Neural progenitor cell (in vitro differentiated cells): ENCODE measurements at regions not wholly inside any gene's neighbourhood (a gene's known extent, or its start where the extent isn't known, plus 50 kb on each side); places are given as distances from the start of the nearest gene placed in this dataset.

Source experiments
- DNase-seq: peaks from one replicate; pipeline ENCODE4 v3.0.0-alpha.2; 2016; ENCODE audit warnings: low spot score
- H2AFZ ChIP-seq: fragments of 200-600 bp; sonication (generic); replicated peaks from 2 replicates; pipeline ENCODE4 v1.6.1; 2016; ENCODE audit warnings: antibody characterized with exemption
- H3F3A ChIP-seq: fragments of 200-600 bp; sonication (generic); 2 replicates; pipeline ENCODE4 v1.6.1; 2016; ENCODE audit warnings: antibody characterized with exemption, low read depth
- H3K27ac ChIP-seq: fragments of 200-600 bp; sonication (generic); 2 replicates; pipeline ENCODE4 v1.5.1; 2016; ENCODE audit warnings: mild to moderate bottlenecking
- H3K27me3 ChIP-seq: fragments of 200-600 bp; sonication (generic); 2 replicates; pipeline ENCODE4 v1.6.1; 2016; ENCODE audit warnings: mild to moderate bottlenecking, moderate library complexity
- H3K36me3 ChIP-seq: fragments of 200-600 bp; sonication (generic); 2 replicates; pipeline ENCODE4 v1.5.1; 2016
- H3K4me1 ChIP-seq: fragments of 200-600 bp; sonication (generic); 2 replicates; pipeline ENCODE4 v1.6.1; 2016; ENCODE audit warnings: mixed run types
- H3K4me2 ChIP-seq: fragments of 200-600 bp; sonication (generic); 2 replicates; pipeline ENCODE4 v1.6.1; 2016
- H3K4me3 ChIP-seq: fragments of 200-600 bp; sonication (generic); 2 replicates; pipeline ENCODE4 v1.5.1; 2016
- H3K79me2 ChIP-seq: fragments of 200-600 bp; sonication (generic); 2 replicates; pipeline ENCODE4 v1.6.1; 2016; ENCODE audit warnings: low read depth
- H3K9ac ChIP-seq: fragments of 200-600 bp; sonication (generic); 2 replicates; pipeline ENCODE4 v1.6.1; 2016
- H3K9me3 ChIP-seq: fragments of 200-600 bp; sonication (generic); 2 replicates; pipeline ENCODE4 v1.5.1; 2016; ENCODE audit warnings: low read depth
- H4K20me1 ChIP-seq: fragments of 200-600 bp; sonication (generic); 2 replicates; pipeline ENCODE4 v1.6.1; 2016; ENCODE audit warnings: low read depth
- H3K27ac Mint-ChIP-seq: 3 replicates; pipeline ENCODE4 v1.8.0; 2021; ENCODE audit warnings: mixed read lengths
- H3K27me3 Mint-ChIP-seq: 2 replicates; pipeline ENCODE4 v1.8.0; 2022; ENCODE audit warnings: low read depth, mild to moderate bottlenecking, inconsistent platforms, moderate library complexity, mixed read lengths; ENCODE audit not compliant: insufficient read depth
- H3K36me3 Mint-ChIP-seq: 3 replicates; pipeline ENCODE4 v1.8.0; 2021; ENCODE audit warnings: mixed read lengths
- H3K4me1 Mint-ChIP-seq: 3 replicates; pipeline ENCODE4 v1.8.0; 2021; ENCODE audit warnings: mixed read lengths
- H3K4me3 Mint-ChIP-seq: 3 replicates; pipeline ENCODE4 v1.8.0; 2021; ENCODE audit warnings: mild to moderate bottlenecking, moderate library complexity, mixed read lengths
- H3K9me3 Mint-ChIP-seq: 3 replicates; pipeline ENCODE4 v1.8.0; 2020; ENCODE audit warnings: mixed read lengths
- EZH2 ChIP-seq: fragments of 200-600 bp; sonication (generic); IDR thresholded peaks from 2 replicates; pipeline ENCODE4 v1.6.1; 2017; ENCODE audit warnings: antibody characterized with exemption, mild to moderate bottlenecking, moderate library complexity
- EZH2phosphoT487 ChIP-seq: fragments of 200-600 bp; sonication (generic); IDR thresholded peaks from 2 replicates; pipeline ENCODE4 v1.6.1; 2017; ENCODE audit warnings: antibody characterized with exemption
- TF ChIP-seq, protein P1 (sequence below): fragments of 200-600 bp; sonication (generic); IDR thresholded peaks from 2 replicates; pipeline ENCODE4 v1.5.1; 2017; ENCODE audit warnings: antibody characterized with exemption, mild to moderate bottlenecking

DNA sequence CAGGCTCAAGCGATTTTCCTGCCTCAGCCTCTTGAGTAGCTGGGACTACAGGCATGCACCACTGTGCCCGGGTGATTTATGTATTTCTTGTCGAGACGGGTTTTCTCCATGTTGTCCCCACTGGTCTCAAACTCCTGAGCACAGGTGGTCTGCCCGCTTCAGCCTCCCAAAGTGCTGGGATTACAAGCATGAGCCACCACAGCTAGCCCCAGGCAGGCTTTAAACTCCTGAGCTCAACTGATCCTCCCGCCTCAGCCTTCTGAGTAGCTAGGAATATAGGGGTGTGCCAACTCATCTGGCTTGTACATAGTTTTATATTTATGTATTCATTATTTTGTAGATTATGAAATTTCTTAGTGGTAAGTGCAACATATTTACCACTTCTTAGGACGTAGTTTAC, 198.8 kb upstream of the MCTP2 start:
- Mint-ChIP-seq H3K4me3 (no peak overlapping the region), H3K27ac (no peak overlapping the region), H3K27me3 (peaks cover 2% of the 10 kb centered on the region), H3K9me3 (no peaks in the 10 kb centered on the region), H3K4me1 (peaks cover 3% of the 10 kb centered on the region), H3K36me3 (no peaks in the 10 kb centered on the region)
- DNase-seq = no peak
- no peaks in the 10 kb centered on the region for H3K9me3 ChIP-seq
- no peak overlapping the region for H2AFZ ChIP-seq
- H3K4me2 ChIP-seq = no peak overlapping the region
- no peak overlapping the region for H3K27ac ChIP-seq
- H3K79me2 ChIP-seq = no peaks in the 10 kb centered on the region
- no peak overlapping the region for H3K4me3 ChIP-seq
- H3F3A ChIP-seq = no peaks in the 10 kb centered on the region
- no peak overlapping the region for H3K9ac ChIP-seq
- no peaks in the 10 kb centered on the region for H4K20me1 ChIP-seq
- peaks cover 5% of the 10 kb centered on the region for H3K4me1 ChIP-seq
- no peaks in the 10 kb centered on the region for H3K36me3 ChIP-seq
- no peaks in the 10 kb centered on the region for H3K27me3 ChIP-seq
- TF ChIP-seq EZH2 = no peak
- TF ChIP-seq, protein P1, sequence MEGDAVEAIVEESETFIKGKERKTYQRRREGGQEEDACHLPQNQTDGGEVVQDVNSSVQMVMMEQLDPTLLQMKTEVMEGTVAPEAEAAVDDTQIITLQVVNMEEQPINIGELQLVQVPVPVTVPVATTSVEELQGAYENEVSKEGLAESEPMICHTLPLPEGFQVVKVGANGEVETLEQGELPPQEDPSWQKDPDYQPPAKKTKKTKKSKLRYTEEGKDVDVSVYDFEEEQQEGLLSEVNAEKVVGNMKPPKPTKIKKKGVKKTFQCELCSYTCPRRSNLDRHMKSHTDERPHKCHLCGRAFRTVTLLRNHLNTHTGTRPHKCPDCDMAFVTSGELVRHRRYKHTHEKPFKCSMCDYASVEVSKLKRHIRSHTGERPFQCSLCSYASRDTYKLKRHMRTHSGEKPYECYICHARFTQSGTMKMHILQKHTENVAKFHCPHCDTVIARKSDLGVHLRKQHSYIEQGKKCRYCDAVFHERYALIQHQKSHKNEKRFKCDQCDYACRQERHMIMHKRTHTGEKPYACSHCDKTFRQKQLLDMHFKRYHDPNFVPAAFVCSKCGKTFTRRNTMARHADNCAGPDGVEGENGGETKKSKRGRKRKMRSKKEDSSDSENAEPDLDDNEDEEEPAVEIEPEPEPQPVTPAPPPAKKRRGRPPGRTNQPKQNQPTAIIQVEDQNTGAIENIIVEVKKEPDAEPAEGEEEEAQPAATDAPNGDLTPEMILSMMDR = no peak
- TF ChIP-seq EZH2phosphoT487 = no peak

DNA sequence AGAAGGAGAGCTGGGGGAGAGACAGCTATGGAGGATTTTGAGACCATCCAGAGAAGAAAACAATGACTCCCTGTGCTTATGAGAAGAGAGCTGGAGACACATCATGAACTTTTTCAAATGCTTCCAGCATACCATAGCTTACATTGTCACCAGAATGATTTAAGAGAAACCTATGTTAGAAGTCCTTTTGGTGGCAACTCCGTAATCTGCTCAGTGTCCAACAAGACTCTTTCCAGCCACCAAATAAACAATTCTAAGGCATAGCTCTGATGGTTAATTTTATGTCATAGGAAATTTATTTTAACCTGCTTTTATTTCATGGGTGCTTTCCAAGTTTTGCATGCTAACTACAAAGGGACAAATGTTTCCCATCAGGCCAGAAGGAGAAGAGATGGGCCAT, 200.3 kb upstream of the MCTP2 start:
- Histone ChIP-seq H3K27ac (no peak overlapping the region), H3K4me2 (no peak overlapping the region), H3K9me3 (no peaks in the 10 kb centered on the region), H3K4me1 (peaks cover 5% of the 10 kb centered on the region), H3K27me3 (no peaks in the 10 kb centered on the region), H3K9ac (no peak overlapping the region), H3K36me3 (no peaks in the 10 kb centered on the region), H3K4me3 (no peak overlapping the region), H4K20me1 (no peaks in the 10 kb centered on the region), H3F3A (no peaks in the 10 kb centered on the region), H2AFZ (no peak overlapping the region), H3K79me2 (no peaks in the 10 kb centered on the region)
- Mint-ChIP-seq H3K9me3 (no peaks in the 10 kb centered on the region), H3K4me3 (no peak overlapping the region), H3K4me1 (peaks cover 3% of the 10 kb centered on the region), H3K36me3 (no peaks in the 10 kb centered on the region), H3K27me3 (peaks cover 2% of the 10 kb centered on the region), H3K27ac (no peak overlapping the region)
- TF ChIP-seq EZH2phosphoT487 = no peak
- TF ChIP-seq, protein P1 = no peak
- no peak for TF ChIP-seq EZH2
- DNase-seq = no peak

DNA sequence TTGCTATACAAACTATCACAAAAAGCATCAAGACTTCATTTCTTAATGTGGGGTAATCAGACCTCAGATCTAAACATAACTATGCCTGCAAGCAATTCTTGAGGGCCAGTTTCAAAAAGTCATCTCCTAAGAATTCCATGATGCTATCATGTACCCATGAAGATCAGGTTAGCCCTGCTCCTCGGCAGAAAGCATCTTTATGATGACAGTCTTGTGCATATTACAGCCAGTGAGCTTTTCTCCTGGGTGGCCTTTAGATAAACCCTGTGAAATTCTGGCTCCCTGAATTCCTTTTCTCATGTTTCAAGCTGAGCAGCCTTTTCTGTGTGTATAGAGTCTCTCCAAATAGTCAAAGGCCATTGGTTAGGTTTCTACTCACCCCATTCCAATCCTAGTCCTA, 201.9 kb upstream of the MCTP2 start:
- Histone ChIP-seq H3K4me2 (no peak overlapping the region), H3K4me1 (peaks cover 5% of the 10 kb centered on the region), H3K4me3 (no peak overlapping the region), H3F3A (no peaks in the 10 kb centered on the region), H3K79me2 (no peaks in the 10 kb centered on the region), H4K20me1 (no peaks in the 10 kb centered on the region), H2AFZ (no peak overlapping the region), H3K36me3 (no peaks in the 10 kb centered on the region), H3K27me3 (no peaks in the 10 kb centered on the region), H3K27ac (no peak overlapping the region), H3K9ac (no peak overlapping the region), H3K9me3 (no peaks in the 10 kb centered on the region)
- no peak overlapping the region for H3K4me3 Mint-ChIP-seq
- TF ChIP-seq EZH2phosphoT487 (no peak), EZH2 (no peak)
- TF ChIP-seq, protein P1 = no peak
- no peak for DNase-seq
- H3K27me3 Mint-ChIP-seq = peaks cover 2% of the 10 kb centered on the region
- H3K4me1 Mint-ChIP-seq = peaks cover 3% of the 10 kb centered on the region
- H3K36me3 Mint-ChIP-seq = no peaks in the 10 kb centered on the region
- no peaks in the 10 kb centered on the region for H3K9me3 Mint-ChIP-seq
- H3K27ac Mint-ChIP-seq = no peak overlapping the region

DNA sequence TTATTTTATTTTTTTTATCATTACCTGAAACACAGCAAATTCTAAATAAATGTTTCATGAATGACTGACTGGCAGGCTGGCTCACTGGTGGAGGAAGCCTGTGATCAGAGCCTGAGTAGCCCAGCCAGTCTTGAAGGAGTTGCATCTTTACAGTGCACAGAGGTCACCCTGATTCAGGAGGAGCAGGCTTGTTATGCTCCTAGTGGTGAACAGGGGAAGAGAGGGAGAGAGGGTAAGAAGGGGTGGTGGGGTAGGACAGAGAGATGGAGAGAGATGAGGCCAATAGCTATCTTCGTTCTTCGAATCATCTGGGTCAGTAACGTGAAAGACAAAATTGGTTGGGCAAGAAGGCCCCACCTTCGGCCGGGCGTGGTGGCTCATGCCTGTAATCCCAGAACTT, 202.6 kb upstream of the MCTP2 start:
- no peak overlapping the region for H3K9ac ChIP-seq
- Mint-ChIP-seq H3K4me1 (peaks cover 4% of the 10 kb centered on the region), H3K4me3 (no peak overlapping the region), H3K9me3 (no peaks in the 10 kb centered on the region), H3K36me3 (no peaks in the 10 kb centered on the region), H3K27me3 (peaks cover 2% of the 10 kb centered on the region), H3K27ac (no peak overlapping the region)
- H3K27me3 ChIP-seq = no peaks in the 10 kb centered on the region
- no peaks in the 10 kb centered on the region for H3K9me3 ChIP-seq
- H3K4me2 ChIP-seq = no peak overlapping the region
- no peaks in the 10 kb centered on the region for H3K79me2 ChIP-seq
- H2AFZ ChIP-seq = no peak overlapping the region
- TF ChIP-seq EZH2phosphoT487 = no peak
- TF ChIP-seq, protein P1 = no peak
- TF ChIP-seq EZH2 = no peak
- no peak for DNase-seq
- H3K4me3 ChIP-seq = no peak overlapping the region
- no peaks in the 10 kb centered on the region for H4K20me1 ChIP-seq
- H3K36me3 ChIP-seq = no peaks in the 10 kb centered on the region
- peaks cover 6% of the 10 kb centered on the region for H3K4me1 ChIP-seq
- no peak overlapping the region for H3K27ac ChIP-seq
- no peaks in the 10 kb centered on the region for H3F3A ChIP-seq
